GM12878 (cell line): ENCODE measurements at regions not wholly inside any gene's neighbourhood (a gene's known extent, or its start where the extent isn't known, plus 50 kb on each side); places are given as distances from the start of the nearest gene placed in this dataset.

Source experiments
- SRF ChIP-seq, 2 experiments: IDR thresholded peaks; 2 replicates each; pipeline ENCODE4 v1.6.1; 2011; ENCODE audit warnings: low read depth in 2 of 2, low read length in 2 of 2, mild to moderate bottlenecking in 1 of 2, moderate library complexity in 1 of 2
- TF ChIP-seq, protein P1 (sequence below): IDR thresholded peaks from 2 replicates; pipeline ENCODE4 v1.6.1; 2012; ENCODE audit warnings: low read depth, low read length, improper control_type of control experiment

DNA sequence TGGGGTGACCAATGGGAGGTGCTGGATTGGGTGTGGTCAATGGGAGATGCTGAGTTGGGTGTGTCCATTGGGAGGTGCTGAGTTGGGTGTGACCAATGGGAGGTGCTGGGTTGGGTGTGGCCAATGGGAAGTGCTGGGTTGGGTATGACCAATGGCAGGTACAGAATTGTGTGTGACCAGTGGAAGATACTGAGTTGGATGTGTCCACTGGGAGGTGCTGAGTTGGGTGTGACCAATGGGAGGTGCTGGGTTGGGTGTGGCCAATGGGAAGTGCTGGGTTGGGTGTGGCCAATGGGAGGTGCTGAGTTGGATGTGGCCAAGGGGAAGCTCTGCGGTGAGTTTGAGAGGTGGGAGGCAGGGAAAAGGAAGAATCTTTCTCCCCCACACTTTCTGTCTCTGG, 250.0 kb upstream of the PROK2 start:
- TF ChIP-seq, protein P1, sequence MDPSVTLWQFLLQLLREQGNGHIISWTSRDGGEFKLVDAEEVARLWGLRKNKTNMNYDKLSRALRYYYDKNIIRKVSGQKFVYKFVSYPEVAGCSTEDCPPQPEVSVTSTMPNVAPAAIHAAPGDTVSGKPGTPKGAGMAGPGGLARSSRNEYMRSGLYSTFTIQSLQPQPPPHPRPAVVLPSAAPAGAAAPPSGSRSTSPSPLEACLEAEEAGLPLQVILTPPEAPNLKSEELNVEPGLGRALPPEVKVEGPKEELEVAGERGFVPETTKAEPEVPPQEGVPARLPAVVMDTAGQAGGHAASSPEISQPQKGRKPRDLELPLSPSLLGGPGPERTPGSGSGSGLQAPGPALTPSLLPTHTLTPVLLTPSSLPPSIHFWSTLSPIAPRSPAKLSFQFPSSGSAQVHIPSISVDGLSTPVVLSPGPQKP, result no peak
- no peak for TF ChIP-seq SRF (IDR thresholded peaks at IDR 0.05; ENCODE audit: low read depth in 2 of 2, low read length in 2 of 2)
